ENCODE measurements at regions not wholly inside any gene's neighbourhood (a gene's known extent, or its start where the extent isn't known, plus 50 kb on each side); places are given as distances from the start of the nearest gene placed in this dataset.
"Not testable (repeated sequence)": the region's sequence is repeated elsewhere in the genome, so short reads cannot be mapped to it uniquely, and the experiment has no call there.

DNA sequence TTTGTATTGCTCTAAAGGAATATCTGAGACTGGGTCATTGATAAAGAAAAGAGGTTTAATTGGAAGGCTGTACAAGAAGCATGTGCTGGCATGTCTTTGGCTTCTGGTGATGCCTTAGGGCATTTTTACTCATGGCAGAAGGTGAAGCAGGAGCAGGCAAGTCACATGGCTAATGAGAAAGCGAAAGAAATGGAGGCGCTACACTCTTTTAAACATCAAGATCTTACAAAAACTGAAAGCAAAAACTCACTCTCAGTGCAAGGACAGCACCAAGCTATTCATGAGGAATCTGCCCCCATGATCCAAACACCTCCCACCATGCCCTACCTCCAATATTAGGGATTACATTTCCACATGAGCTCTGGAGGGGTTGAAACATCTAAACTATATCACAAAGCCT, 1458.8 kb upstream of the ACO1 start:
- CTCF ChIA-PET, result no interaction called here
- no peaks in the 10 kb centered on the region for H3K27me3 Mint-ChIP-seq
- DNase-seq (no peak), ATAC-seq (no peak)
- intact Hi-C loops (cut with micrococcal nuclease), result no loop called here
- no peaks in the 10 kb centered on the region for H3K4me1 Mint-ChIP-seq (ENCODE audit: low read depth)
- TF ChIP-seq, protein P1, sequence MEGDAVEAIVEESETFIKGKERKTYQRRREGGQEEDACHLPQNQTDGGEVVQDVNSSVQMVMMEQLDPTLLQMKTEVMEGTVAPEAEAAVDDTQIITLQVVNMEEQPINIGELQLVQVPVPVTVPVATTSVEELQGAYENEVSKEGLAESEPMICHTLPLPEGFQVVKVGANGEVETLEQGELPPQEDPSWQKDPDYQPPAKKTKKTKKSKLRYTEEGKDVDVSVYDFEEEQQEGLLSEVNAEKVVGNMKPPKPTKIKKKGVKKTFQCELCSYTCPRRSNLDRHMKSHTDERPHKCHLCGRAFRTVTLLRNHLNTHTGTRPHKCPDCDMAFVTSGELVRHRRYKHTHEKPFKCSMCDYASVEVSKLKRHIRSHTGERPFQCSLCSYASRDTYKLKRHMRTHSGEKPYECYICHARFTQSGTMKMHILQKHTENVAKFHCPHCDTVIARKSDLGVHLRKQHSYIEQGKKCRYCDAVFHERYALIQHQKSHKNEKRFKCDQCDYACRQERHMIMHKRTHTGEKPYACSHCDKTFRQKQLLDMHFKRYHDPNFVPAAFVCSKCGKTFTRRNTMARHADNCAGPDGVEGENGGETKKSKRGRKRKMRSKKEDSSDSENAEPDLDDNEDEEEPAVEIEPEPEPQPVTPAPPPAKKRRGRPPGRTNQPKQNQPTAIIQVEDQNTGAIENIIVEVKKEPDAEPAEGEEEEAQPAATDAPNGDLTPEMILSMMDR (IDR thresholded peaks at IDR 0.05), result no peak
- no peaks in the 10 kb centered on the region for H3K9me3 Mint-ChIP-seq
- H3K36me3 Mint-ChIP-seq (ENCODE audit: low read depth), result no peaks in the 10 kb centered on the region
- H3K4me3 Mint-ChIP-seq, result no peak overlapping the region
- H3K27ac Mint-ChIP-seq, result no peak overlapping the region
- POLR2A ChIA-PET, result interaction anchor here (0.6 kb wide), 1 partner anchor 222 kb away, joined by 3 read pairs; no protein-coding TSS in a partner anchor

DNA sequence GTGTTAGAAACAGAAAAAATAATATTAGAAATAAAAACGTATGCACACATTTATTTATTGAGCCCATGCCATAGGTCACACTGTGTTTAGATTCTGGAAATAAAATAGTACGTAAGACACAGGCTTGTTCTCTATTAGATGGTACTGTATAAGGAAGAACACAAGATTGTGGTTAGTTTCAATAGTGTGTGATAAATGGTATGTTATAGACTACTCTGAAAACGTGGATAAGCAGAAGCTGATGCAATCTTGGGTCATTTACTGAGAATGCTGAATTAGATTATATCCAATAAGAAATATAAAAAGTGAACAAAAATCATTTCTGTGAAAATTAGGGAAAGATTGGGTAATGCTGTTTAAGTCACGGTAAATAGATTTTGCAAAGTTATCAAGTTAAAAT, 1456.4 kb upstream of the ACO1 start:
- CTCF ChIA-PET, result no interaction called here
- DNase-seq (no peak), ATAC-seq (no peak)
- H3K36me3 Mint-ChIP-seq (ENCODE audit: low read depth), result no peaks in the 10 kb centered on the region
- H3K4me3 Mint-ChIP-seq, result no peak overlapping the region
- POLR2A ChIA-PET, result no interaction called here
- TF ChIP-seq, protein P1 (IDR thresholded peaks at IDR 0.05), result no peak
- no peaks in the 10 kb centered on the region for H3K27me3 Mint-ChIP-seq
- H3K27ac Mint-ChIP-seq, result no peak overlapping the region
- intact Hi-C loops (cut with micrococcal nuclease), result no loop called here
- H3K9me3 Mint-ChIP-seq, result no peaks in the 10 kb centered on the region
- H3K4me1 Mint-ChIP-seq (ENCODE audit: low read depth), result no peaks in the 10 kb centered on the region

DNA sequence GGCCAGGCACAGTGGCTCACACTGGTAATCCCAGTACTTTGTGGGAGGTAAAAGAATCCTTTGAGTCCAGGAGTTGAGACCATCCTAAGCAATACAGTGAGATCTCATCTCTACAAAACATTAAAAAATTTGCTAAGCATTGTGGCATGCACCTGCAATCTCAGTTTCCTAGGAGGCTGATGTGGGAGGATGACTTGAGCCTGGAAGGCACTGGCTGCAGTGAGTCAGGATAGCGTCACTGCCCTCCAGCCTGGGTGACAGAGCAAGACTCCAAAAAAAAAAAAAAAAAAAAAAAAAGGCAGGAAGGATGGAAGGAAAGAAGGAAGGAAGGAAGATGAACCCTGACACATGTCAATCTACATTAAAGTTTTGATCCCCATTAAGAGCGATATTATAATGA, 1452.2 kb upstream of the ACO1 start:
- Mint-ChIP-seq H3K36me3 (ENCODE audit: low read depth) (no peaks in the 10 kb centered on the region), H3K4me3 (no peak overlapping the region), H3K27me3 (no peaks in the 10 kb centered on the region), H3K4me1 (ENCODE audit: low read depth) (no peaks in the 10 kb centered on the region), H3K27ac (no peak overlapping the region), H3K9me3 (no peaks in the 10 kb centered on the region)
- ATAC-seq, result no peak
- TF ChIP-seq, protein P1 (IDR thresholded peaks at IDR 0.05), result no peak
- CTCF ChIA-PET, result no interaction called here
- POLR2A ChIA-PET, result interaction anchor here (0.5 kb wide), 1 partner anchor 1095 kb away, joined by 3 read pairs; no protein-coding TSS in a partner anchor
- DNase-seq, result no peak
- intact Hi-C loops (cut with micrococcal nuclease), result no loop called here

DNA sequence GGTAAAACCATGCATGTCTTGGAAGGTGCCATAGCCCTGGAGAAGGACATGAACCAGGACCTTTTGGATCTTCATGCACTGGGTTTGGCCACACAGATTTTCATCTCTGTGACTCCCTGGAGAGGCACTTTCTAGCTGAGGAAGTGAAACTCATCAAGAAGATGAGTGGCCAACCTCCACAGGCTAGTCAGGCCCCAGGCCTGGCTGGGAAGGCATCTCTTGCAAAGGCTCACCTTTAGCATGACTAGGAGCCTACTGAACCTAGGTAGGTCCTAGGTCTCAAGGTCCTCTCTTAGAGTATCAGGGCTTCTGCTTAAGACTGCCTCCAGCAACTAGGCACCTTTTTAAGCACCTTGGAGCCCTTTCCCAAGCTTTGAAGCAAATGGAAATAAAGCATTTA, 1448.7 kb upstream of the ACO1 start:
- Mint-ChIP-seq H3K36me3 (ENCODE audit: low read depth) (no peaks in the 10 kb centered on the region), H3K4me1 (ENCODE audit: low read depth) (no peaks in the 10 kb centered on the region), H3K27ac (no peak overlapping the region), H3K27me3 (no peaks in the 10 kb centered on the region), H3K4me3 (no peak overlapping the region), H3K9me3 (no peaks in the 10 kb centered on the region)
- ChIA-PET CTCF (no interaction called here), POLR2A (interaction anchor here (0.7 kb wide), 1 partner anchor 28 kb away, joined by 3 read pairs; no protein-coding TSS in a partner anchor)
- ATAC-seq (no peak), DNase-seq (no peak)
- intact Hi-C loops (cut with micrococcal nuclease), result no loop called here
- TF ChIP-seq, protein P1 (IDR thresholded peaks at IDR 0.05), result no peak

DNA sequence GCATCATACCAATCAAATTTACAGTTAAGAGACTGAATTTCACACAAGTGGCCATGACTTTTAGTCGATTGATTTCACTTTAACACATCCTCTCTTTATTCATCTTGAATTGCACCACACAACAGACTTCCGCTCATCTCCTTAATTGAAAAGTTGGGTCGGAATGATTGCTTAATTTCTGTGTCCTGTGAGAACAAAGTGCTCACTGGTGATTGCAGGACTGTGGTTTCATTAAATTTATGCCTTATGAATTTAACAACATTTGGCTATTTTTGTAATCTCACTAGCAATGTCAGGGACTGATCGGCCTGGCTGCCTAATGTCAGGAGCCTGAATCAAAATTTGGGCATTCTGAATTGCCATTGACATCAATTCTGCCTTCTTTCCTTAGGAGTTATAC, 1447.3 kb upstream of the ACO1 start:
- TF ChIP-seq, protein P1 (IDR thresholded peaks at IDR 0.05), result no peak
- DNase-seq, result no peak
- ChIA-PET POLR2A (no interaction called here), CTCF (no interaction called here)
- H3K9me3 Mint-ChIP-seq, result no peaks in the 10 kb centered on the region
- intact Hi-C loops (cut with micrococcal nuclease), result no loop called here
- no peaks in the 10 kb centered on the region for H3K36me3 Mint-ChIP-seq (ENCODE audit: low read depth)
- ATAC-seq, result no peak
- H3K27ac Mint-ChIP-seq, result no peak overlapping the region
- H3K4me3 Mint-ChIP-seq, result no peak overlapping the region
- H3K4me1 Mint-ChIP-seq (ENCODE audit: low read depth), result no peaks in the 10 kb centered on the region
- no peaks in the 10 kb centered on the region for H3K27me3 Mint-ChIP-seq

DNA sequence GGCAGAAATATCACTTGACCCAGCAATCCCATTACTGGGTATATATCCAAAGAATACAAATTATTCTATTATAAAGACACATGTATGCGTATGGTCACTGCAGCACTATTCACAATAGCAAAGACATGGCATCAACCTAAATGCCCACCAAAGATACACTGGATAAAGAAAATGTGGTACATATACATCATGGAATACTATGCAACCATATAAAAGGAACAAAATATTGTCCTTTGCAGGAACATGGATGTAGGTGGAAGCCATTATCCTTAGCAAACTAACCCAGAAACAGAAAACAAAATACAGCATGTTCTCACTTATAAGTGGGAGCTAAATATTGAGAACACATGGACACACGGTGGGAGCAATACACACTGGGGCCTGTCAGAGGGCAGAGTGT, 1441.6 kb upstream of the ACO1 start:
- H3K27ac Mint-ChIP-seq; H3K4me1 Mint-ChIP-seq (ENCODE audit: low read depth); H3K4me3 Mint-ChIP-seq: not testable (repeated sequence)

More for the DNA sequence above, 1441.6 kb upstream of the ACO1 start:
- H3K36me3 Mint-ChIP-seq (ENCODE audit: low read depth); H3K27me3 Mint-ChIP-seq; intact Hi-C loops (cut with micrococcal nuclease); DNase-seq; ATAC-seq; CTCF ChIA-PET; POLR2A ChIA-PET: not testable (repeated sequence)
- H3K9me3 Mint-ChIP-seq, result peaks cover 11% of the 10 kb centered on the region
